ENCODE measurements at regions not wholly inside any gene's neighbourhood (a gene's known extent, or its start where the extent isn't known, plus 50 kb on each side); places are given as distances from the start of the nearest gene placed in this dataset.

GRCh38 chr12:94749890-94750289 is 99.5 kb upstream of the TMCC3 start:
- TF ChIP-seq CTCF (IDR thresholded peaks at IDR 0.05) (no peak), RNF2 (IDR thresholded peaks at IDR 0.05; ENCODE audit: borderline replicate concordance, low read depth) (no peak), MYC (IDR thresholded peaks at IDR 0.05; ENCODE audit: borderline replicate concordance, low read length) (no peak)
